GM19372 (cell line): ENCODE measurements at regions not wholly inside any gene's neighbourhood (a gene's known extent, or its start where the extent isn't known, plus 50 kb on each side); places are given as distances from the start of the nearest gene placed in this dataset.
"Not testable (repeated sequence)": the region's sequence is repeated elsewhere in the genome, so short reads cannot be mapped to it uniquely, and the experiment has no call there.

Experiments used
- ATAC-seq: cut with Tn5 transposase; IDR thresholded peaks from one replicate; pipeline ENCODE4 v1.9.1; 2021; ENCODE audit warnings: mild to moderate bottlenecking, low read depth, moderate library complexity; ENCODE audit not compliant: unreplicated experiment

DNA sequence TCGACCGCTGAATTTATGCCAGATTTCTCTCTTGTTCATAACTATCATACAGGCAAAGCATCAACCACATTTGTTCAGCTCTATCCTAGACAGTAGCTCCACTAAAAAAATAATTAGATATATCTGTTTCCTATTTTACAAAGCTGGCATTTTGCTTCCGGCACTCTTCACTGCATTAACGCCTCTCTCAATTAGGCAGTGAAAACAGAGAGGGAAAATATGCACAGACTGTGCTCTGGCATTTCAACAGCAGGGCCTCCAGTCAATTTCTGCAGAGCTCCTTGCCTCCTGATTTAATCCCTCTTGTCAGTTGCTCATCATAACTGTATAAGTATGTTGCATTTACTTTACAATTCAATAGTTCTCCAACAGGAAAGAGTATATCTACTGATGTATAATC lies 666.9 kb upstream of the INTU start:
- no peak for ATAC-seq

DNA sequence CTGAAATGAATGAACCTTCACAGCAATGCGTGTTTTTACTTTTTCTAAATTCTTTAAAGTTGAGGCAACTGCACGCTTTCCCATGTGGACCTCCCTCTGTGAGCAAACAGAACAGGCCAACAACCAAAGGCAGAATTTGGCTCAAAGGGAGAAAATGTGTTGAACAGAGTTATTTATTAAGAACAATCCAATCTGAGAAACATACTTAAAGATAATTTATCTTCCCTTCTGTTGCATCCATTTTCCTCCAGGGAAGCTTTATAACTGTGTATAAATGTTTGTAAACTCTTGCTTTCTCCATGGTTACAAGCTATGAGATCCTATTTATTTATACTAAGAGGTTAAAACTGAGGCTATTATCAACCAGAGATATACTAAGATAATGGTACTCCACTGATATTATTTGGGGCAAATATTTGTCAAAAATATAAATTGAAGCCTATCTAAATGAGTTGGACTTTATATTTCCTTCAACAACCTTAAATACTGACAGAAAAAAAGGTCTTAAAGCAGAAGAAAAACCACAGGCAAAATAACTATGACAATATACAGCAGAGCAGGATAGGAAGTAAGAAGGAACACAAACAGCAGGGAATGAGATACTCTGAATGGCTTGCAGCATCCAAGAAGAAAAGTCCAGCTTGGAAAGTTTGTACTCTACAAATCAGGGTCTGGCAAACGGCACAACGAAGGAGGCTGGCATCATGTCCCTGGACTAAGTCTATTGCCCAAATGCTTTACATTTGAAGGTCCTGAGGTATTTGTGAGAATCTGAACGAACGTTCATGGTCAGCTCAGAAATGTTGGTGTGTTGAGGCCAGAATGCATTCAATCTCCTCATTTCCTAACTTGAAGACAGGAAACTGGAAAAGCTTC lies 663.2 kb upstream of the INTU start:
- no peak for ATAC-seq

DNA sequence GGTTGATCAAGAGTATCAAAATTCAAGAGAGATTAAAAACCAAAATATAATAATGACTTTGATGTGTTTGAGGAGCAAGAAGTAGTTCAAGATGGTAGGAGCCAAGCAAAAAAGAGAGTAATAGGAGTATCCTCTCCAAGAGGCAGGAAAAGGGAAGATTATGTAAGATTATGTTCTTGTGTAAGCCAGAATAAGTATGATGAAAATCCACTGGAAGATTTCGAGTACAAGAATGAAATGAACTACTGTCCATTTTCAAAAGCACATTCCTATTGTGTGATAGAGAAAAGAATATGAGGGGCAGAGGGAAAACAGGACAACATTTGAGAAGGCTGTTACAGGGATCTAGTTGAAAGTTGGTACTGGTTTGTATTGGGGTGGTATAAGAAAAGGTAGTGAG lies 659.6 kb upstream of the INTU start:
- ATAC-seq: no peak

DNA sequence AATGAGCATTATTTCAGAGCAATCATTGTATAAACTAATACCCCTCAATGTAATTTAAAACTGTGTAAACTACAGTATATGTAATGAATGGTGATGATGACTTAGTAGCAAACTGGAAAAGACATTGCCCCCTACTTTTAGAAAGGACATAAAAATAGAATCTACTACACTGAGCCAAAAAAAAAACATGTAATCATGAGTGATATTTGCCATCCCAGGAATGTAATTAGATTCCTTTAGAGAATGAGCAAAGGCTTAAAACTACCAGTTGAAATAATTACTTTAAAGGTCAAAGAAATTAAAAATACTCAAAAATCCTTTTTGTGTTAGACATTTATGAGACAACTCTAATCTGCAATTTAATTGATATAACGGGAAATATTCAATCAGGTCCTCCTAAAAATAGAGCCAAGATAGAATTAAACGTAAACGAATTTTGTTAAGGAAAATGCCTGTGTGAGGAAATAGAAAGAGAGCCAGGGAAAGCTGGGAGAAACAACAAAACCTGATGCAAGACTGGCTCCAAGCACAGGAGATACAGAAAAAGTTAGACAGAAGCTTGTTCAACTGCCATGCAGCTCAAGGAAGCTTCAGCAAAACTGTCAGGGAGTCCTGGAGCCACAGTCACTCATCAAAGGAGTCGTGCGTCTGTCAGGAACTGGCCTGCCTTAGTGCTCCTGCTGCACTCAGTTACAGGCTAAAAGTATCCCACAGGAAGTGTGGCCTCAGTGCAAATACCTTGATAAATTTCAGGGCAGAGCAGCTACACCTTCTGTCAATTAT lies 655.7 kb upstream of the INTU start:
- no peak for ATAC-seq

DNA sequence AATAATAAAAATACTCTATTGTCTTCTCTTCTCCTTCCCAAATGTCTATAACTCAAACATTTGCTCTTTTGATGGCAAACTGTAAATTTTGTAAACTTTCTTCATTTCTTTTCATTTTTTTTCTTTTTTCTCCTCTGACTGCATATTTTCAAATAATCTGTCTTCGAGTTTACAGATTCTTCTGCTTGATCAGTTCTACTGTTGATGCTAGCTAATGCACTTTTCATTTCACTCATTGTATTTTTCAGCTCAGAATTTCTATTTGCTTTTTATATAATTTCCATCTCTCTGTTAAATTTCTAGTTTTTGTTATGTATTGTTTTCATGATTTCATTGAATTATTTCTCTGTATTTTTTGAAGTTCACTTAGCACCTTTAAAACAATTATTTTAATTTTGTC lies 646.8 kb upstream of the INTU start:
- ATAC-seq: no peak

DNA sequence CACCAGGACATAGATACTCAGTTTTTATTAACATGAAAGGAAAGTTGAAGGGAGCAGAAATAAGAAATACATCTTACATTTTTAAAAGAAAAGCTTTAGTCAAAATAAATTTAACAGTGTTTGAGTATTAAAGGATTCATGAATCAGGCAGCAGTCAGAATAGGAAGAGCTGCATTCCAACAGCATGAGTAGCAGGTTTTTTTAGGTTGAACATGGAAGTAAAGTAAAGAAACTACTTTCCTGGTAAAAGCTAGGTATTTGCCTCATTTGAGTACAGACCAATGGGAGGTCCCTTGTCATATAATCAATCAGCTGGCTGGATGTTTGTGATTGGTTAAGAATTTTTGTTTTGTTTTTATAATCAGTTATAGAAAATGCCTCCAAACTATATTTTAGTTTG lies 645.9 kb upstream of the INTU start:
- ATAC-seq: no peak

DNA sequence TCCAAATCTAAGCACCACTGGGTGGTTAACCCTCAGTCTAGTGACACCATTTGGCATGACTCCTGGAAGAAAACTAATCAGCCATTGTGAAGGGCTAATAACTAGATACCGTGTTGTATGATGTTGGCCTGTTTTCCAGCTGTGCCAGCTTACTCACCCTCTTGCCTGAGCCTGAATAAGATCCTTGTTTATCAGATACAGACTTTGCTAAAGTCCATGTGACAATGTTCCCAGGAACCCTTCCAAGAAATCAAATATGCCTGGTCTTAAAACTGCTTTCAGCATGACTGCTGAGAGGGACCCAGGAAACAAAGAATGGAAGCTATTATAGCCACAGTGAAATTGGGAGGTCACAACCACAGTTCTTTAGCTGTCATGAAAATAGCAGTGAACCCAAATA lies 640.8 kb upstream of the INTU start:
- no peak for ATAC-seq

DNA sequence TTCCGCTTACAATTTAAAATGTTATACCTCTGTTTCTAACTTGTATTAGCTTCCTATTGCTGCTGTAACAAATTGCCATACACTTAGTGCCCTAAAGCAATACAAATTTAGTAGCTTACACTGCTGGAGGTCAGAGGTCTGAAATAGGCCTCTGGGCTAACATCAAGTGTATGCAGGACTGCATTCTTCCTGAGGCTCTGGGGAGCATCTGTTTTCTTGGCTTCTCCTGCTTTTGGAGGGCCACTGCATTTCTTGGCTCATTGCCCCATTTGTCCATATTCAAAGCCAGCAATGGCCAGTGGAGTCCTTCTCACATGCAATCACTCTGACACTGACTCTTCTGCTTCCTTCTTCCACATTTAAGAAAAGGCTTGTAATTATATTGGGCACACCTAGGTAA lies 639.8 kb upstream of the INTU start:
- ATAC-seq: no peak

DNA sequence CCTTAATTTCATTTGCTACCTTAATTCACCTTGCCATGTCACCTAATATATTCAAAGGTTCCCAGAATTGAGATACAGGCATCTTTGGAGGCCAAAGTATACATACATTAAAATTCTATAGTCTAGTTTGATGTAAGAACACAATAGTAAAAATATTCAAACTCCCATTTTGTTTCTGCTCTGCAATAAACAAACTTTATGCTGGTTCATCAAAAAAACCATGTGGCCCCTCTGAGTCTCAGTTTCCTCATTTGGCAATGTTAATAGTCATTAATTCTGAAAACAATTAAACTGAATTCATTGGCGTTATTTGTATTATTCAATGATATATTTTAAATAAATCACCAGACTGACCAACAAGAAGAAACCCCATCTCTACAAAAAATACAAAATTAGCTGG lies 639.4 kb upstream of the INTU start:
- no peak for ATAC-seq

DNA sequence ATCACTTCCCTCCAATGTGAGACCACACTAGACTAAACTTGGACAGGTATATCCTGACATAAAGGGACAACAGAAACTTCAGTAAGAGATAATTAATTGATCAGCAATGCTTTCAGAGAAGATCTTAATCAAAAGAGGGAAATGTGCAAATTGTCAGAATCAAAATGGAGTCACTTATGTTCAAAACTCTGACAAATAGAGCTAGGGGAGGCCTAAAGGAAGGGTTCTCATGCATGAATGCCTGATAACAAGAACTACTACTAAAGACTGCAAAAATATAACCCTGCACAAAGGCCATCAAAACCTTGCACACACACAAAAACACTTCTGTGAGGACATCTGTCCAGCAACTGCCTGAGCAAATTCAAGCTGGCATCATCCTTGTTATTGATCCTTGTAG lies 637.5 kb upstream of the INTU start:
- ATAC-seq: no peak

DNA sequence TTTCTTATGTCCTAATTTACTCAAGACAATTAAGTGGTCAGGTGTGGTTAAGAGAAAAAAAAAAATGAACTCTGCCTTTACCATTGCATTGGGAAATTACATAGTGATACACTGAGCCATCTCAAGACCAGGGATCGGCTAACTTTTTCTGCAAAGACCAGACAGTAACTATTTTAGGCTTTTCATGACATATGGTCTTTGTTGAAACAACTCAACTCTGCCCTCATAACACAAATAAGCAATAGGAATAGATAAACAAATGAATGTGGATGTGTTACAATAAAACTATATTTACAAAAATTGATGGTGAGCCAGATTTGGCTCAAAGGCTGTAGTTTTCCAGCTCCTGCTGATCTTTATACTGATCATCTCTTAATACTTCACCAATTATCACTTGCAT lies 632.6 kb upstream of the INTU start:
- no peak for ATAC-seq

DNA sequence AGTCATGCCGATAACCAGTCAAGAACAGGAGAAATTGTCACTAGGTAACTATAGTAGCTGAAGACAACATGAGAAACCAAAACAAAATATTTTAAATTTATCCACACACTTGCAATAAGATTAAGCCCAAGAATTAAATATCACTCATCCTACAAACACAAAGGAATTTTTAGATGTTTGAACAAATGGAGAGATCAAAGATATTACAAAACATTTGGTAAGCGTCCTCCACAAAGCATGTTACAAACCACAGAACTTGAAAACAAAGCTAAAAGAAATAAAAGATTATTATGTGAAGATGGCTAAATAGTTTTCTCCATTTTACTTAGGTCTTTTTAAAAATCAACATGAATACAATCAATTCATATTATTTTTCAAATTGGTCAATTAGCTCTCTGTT lies 631.9 kb upstream of the INTU start:
- no peak for ATAC-seq

DNA sequence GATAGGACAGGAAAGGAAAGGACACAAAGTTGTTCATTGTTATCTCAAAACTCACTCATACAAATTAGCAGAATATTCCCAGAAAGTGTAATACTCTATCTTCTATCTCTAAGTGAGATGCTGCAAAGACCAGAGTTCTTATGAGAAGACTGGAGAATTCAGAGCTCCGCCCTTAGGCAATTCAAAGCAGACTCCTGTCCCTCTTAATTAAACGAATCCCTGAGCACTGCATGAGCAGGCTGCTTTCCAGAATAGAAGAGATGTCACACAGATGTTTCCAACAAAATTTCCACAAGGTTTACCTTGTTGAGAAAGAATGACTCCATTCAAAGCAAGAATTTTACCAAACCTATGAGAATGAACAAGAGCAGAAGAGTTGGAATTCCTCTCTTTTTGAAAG lies 630.8 kb upstream of the INTU start:
- ATAC-seq: no peak

DNA sequence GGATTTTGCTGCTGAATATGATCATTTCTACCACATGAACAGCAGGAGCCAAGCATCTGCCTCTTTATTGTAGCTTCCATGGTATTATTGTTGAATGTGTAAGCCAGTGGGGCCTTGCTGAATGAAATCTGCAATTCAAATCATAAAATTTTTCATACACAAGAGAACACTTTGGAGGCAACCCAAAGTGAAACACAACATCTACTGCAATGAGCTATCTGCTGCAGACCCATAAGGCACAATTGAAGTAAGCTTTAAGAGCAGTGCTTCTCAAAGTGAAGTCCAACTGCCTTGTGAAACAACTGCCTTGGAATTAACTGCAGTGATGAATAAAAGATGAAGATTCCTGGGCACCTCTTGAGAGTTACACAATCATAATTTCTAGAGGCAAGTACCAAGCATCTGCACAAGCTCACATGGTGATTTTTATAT lies 626.3 kb upstream of the INTU start:
- ATAC-seq: no peak

DNA sequence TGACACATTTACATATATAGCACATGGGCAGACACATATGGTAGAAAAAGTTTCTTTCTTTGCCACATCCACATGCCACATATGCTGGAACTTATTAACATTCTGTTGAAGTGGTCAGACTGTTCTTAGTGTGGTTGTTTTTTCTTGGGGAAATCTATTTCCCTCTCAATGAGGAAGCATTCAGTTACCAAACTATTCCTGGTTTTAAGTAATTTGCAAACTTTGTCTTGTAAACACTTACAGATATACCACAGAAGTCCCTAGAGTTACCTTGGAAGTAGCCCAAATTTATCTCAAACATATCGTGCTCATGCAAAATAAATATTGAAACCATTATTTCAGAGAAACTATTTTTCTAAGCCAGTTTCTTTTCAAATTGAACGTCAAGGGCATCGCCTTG lies 625.5 kb upstream of the INTU start:
- ATAC-seq: no peak

DNA sequence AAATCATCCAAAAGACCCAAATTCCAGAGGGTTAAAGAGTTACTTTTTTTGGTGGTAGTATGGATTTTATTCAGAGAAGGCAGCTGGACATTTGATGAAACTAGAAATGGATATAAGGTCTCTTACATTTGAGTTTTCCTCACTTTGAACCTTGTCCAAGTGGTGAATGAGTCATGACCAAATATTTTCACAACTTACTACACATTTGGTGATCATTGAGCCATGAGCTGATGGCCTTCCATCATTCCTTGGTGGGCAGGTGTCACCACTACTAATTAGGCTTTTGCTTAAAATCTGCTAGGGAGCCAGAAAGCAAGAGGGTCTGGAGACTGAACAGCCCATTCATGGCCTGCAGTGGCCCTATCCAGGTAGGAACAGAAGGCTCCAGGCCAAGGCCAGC lies 620.2 kb upstream of the INTU start:
- ATAC-seq: no peak

DNA sequence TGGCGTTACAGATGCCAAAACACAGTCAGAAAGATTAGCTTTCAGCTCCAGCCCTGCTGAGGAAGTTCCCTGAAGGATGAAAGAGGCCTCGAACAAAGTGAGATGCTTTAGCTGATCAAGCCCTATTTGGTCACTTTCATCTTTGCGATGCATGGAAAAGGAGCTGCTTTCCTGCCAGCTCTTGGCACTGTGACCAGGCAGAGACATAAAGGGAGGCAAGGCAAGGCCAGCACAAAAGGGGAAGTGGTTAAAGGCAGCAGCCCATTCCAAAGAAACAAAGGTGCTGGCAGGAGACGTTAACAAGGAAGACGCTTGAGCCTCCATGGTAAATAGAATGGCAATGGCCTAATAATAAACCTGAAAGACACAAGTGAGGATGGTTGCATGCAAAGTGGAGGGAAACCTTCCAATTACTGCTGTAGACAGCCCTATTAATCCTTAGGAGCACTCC lies 617.1 kb upstream of the INTU start:
- ATAC-seq: no peak

DNA sequence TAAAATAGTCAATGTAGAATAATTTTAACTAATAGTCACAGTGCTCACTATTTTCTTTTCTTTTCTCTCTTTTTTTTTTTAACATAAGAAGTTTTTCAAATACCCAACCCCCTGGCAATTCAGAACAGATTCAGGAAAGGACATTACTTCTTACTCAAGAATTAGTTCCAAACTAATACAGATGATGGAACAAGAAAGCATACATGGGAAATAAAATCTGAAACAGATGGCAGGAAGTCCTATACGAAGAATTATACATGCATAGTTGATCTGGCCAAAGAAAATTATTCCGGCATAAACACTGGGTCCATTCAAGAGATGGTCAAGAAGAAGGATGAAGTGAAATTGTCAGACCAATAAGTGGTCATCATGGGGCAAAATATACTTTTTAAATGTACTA lies 614.4 kb upstream of the INTU start:
- no peak for ATAC-seq

DNA sequence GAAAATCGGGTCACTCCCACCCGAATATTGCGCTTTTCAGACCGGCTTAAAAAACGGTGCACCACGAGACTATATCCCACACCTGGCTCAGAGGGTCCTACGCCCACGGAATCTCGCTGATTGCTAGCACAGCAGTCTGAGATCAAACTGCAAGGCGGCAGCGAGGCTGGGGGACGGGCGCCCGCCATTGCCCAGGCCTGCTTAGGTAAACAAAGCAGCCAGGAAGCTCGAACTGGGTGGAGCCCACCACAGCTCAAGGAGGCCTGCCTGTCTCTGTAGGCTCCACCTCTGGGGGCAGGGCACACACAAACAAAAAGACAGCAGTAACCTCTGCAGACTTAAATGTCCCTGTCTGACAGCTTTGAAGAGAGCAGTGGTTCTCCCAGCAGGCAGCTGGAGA lies 611.9 kb upstream of the INTU start:
- not testable (repeated sequence) for ATAC-seq

DNA sequence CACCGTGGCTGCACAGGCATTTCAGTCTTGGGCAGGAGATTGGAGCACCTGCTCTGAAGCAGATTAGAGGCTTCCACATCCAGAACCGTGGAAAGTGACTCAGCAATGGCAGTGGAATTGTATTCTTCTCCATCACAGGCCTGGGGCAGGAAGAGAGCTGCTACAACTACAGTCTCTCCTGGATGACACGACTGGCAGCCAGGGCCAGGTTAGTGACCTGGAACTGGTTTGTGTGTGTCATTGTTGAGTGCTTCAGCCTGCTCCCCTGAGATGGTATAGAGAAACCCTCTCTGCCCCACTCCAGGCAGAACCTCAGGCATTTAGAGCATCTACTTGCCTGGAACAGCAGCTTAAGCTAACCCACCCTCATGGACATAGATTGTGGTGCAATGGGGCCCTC lies 596.5 kb upstream of the INTU start:
- ATAC-seq: no peak

DNA sequence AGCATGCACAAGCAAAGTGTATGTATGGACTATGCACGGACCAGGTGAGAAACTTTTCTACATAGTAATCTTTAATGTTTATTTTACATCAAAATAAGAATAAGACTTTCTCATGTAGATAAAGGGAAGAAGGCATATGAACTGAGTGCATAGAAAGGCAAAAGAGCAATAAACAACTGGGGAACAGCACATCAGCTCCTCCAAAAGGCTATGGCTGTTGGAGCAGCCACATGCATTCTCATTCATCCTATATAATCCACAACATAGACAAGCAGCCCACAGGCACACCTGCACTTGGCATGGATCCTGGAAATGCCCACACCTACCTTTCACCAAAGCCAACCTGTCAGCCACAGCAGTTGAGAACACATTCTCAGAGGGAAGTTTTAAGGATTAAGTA lies 586.9 kb upstream of the INTU start:
- ATAC-seq: no peak

DNA sequence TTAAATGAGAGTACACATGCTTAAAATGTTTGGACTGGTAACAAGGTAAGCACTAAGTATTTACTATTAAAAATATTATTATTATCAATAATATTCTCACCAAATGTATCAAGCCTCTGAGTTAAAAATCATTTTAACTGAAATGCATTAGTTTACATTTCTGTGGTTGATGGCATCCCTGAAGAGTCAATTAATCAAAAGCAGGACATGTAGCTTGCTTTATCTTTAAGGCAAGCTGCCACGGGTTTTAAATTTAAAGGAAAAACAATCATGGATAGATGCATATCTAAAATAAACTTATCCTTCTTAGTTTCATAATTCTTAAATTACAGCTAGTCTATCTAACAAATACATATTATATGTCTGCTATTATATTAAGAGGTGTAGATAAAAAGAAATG lies 584.8 kb upstream of the INTU start:
- ATAC-seq: no peak
